Body of pancreas (tissue), 4 donors: ENCODE measurements at regions not wholly inside any gene's neighbourhood (a gene's known extent, or its start where the extent isn't known, plus 50 kb on each side); places are given as distances from the start of the nearest gene placed in this dataset.

Experiments
- CTCF ChIP-seq, 7 experiments: fragments of 450-650 bp in 4 of 7; fragments of 200-600 bp in 3 of 7; sonication (generic) in 3 of 7; IDR thresholded peaks; one replicate each; pipeline ENCODE4 v1.5.1; 2016 to 2019; ENCODE audit warnings: antibody characterized with exemption in 7 of 7
- POLR2A ChIP-seq, 3 donors: fragments of 450-650 bp; IDR thresholded peaks; one replicate each; pipeline ENCODE4 v1.6.1; 2016; ENCODE audit warnings: antibody characterized with exemption in 3 of 3, mild to moderate bottlenecking in 2 of 3

DNA sequence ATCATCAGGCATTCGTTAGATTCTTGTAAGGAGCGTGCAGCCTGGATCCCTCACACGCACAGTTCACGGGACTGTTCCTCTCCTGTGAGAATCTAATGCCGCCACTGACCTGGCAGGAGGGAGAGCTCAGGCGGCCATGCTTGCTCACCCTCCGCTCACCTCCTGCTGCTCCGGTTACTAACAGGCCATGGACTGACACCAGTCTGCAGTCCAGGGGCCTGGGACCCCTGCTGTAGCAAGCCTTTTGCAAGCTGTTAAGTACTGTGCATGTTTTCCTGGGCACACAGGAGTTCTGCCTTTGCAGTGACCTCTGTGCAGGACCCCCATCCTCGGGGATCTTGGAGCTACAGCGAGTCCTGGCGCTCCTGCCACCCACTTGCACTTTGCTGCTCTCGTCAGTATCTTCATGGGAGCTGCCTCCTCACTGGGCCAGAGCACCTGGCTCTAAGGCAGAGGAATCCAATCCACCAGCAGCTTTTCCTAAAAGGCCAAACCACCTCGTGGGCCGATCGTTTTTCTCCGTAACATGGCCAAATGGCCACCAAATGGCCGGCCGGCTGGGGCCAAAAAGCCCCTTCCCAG lies 230.6 kb downstream of the FOXL1 start:
- TF ChIP-seq POLR2A (IDR thresholded peaks at IDR 0.05) (no peak), CTCF (IDR thresholded peaks at IDR 0.05) (no peak)
